Activated T-cell treated with anti-CD3 and anti-CD28 coated beads, Interleukin-2, amount 50 U/mL, for 4 hours (primary cell): ENCODE measurements at regions not wholly inside any gene's neighbourhood (a gene's known extent, or its start where the extent isn't known, plus 50 kb on each side); places are given as distances from the start of the nearest gene placed in this dataset.

ENCODE experiments used
- ATAC-seq, 2 donors: fragments of 200-7000 bp; cut with Tn5 transposase; one replicate each; pipeline ENCODE4 v1.10.0; 2021
- DNase-seq: peaks from one replicate; pipeline ENCODE4 v3.0.0-alpha.2; 2020
- H3K27me3 Mint-ChIP-seq: one replicate; pipeline ENCODE4 v1.8.0; 2021; ENCODE audit warnings: low read depth, mixed read lengths
- H3K36me3 Mint-ChIP-seq: one replicate; pipeline ENCODE4 v1.8.0; 2022; ENCODE audit warnings: mixed read lengths; ENCODE audit not compliant: insufficient read depth
- H3K4me1 Mint-ChIP-seq: one replicate; pipeline ENCODE4 v1.8.0; 2021; ENCODE audit warnings: low read depth, mixed read lengths
- H3K4me3 Mint-ChIP-seq: one replicate; pipeline ENCODE4 v1.8.0; 2021; ENCODE audit warnings: mild to moderate bottlenecking, moderate library complexity, mixed read lengths
- H3K9me3 Mint-ChIP-seq: one replicate; pipeline ENCODE4 v1.8.0; 2021; ENCODE audit warnings: mixed read lengths

- H3K4me3 Mint-ChIP-seq: no peak overlapping the region
- H3K36me3 Mint-ChIP-seq: no peaks in the 10 kb centered on the region
- ATAC-seq (no peak), DNase-seq (no peak)
- no peaks in the 10 kb centered on the region for H3K9me3 Mint-ChIP-seq
- peaks cover 24% of the 10 kb centered on the region for H3K4me1 Mint-ChIP-seq
- no peaks in the 10 kb centered on the region for H3K27me3 Mint-ChIP-seq
Measured at GRCh38 chr12:111094157-111095010, 174.0 kb upstream of the MYL2 start.

- Mint-ChIP-seq H3K4me1 (peaks cover 18% of the 10 kb centered on the region), H3K4me3 (peak overlapping the region; percentile 21), H3K27me3 (no peaks in the 10 kb centered on the region), H3K36me3 (no peaks in the 10 kb centered on the region), H3K9me3 (no peaks in the 10 kb centered on the region)
- peak in 1 of 2 donors; percentile 68 for ATAC-seq
- DNase-seq: peak; percentile 19
Measured at GRCh38 chr12:111093428-111094142, 173.2 kb upstream of the MYL2 start.

DNA sequence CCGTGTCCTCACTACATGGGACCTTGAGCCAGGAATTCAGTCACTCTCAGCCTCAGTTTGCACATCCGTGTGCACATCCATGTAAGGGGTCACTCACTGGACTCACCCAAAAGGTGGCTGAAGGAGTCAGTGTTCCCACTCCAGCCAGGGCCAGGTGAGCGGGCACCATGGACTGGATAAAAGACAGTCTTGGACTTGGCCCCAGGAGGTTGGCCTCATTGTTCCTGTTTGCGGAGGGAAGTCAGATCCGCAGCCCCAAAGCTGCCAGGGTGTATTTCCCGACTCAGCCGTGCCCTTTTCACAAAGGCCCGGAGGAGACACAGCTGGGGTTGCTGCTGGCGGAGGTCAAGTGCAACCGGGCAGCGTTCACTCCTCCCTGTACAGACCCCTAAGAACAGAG is 170.7 kb upstream of the MYL2 start:
- no peak overlapping the region for H3K4me3 Mint-ChIP-seq
- H3K4me1 Mint-ChIP-seq: peaks cover 18% of the 10 kb centered on the region
- H3K36me3 Mint-ChIP-seq: no peaks in the 10 kb centered on the region
- no peaks in the 10 kb centered on the region for H3K27me3 Mint-ChIP-seq
- no peaks in the 10 kb centered on the region for H3K9me3 Mint-ChIP-seq
- DNase-seq (no peak), ATAC-seq (no peak)

- H3K4me1 Mint-ChIP-seq: peaks cover 18% of the 10 kb centered on the region
- no peak for DNase-seq
- H3K4me3 Mint-ChIP-seq: no peak overlapping the region
- no peaks in the 10 kb centered on the region for H3K36me3 Mint-ChIP-seq
- H3K9me3 Mint-ChIP-seq: no peaks in the 10 kb centered on the region
- no peak for ATAC-seq
- H3K27me3 Mint-ChIP-seq: no peaks in the 10 kb centered on the region
Measured at GRCh38 chr12:111089616-111090015, 169.2 kb upstream of the MYL2 start.

GRCh38 chr12:111088409-111088808 is 168.0 kb upstream of the MYL2 start:
- Mint-ChIP-seq H3K27me3 (peaks cover 1% of the 10 kb centered on the region), H3K36me3 (no peaks in the 10 kb centered on the region), H3K9me3 (no peaks in the 10 kb centered on the region), H3K4me1 (peaks cover 11% of the 10 kb centered on the region), H3K4me3 (no peak overlapping the region)
- DNase-seq (no peak), ATAC-seq (no peak)

DNA sequence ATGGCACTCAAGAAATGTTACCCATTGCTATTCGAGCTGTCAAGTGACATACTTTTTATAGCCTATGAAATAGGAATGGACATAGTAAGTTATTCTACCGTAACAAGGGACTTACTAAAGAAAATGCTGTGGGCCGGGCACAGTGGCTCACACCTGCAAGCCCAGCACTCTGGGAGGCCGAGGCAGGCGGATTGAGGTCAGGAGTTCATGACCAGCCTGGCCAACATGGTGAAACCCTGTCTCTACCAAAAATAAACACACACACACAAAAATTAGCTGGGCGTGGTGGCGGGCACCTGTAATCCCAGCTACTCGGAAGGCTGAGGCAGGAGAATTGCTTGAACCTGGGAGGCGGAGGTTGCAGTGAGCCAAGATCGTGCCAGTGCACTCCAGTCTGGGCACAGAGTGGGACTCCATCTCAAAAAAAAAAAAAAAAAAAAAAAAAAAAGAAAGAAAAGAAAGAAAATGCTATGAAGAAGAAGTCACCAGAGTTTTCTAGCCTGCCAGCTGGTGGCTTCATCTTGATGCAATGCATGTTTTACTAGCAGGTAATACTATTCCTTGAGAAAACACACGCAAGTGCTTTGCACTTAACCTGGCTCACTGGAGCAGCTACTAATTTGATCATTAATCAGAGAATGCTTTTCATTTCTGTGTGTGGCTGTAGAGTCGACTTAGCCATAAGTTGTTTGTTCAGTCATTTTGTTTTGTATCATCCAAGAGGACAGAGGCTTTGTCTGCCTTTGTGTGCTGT is 166.7 kb upstream of the MYL2 start:
- H3K27me3 Mint-ChIP-seq: peaks cover 12% of the 10 kb centered on the region
- no peak overlapping the region for H3K4me3 Mint-ChIP-seq
- no peaks in the 10 kb centered on the region for H3K36me3 Mint-ChIP-seq
- H3K4me1 Mint-ChIP-seq: no peaks in the 10 kb centered on the region
- DNase-seq (no peak), ATAC-seq (no peak)
- no peaks in the 10 kb centered on the region for H3K9me3 Mint-ChIP-seq

- peaks cover 16% of the 10 kb centered on the region for H3K27me3 Mint-ChIP-seq
- DNase-seq: no peak
- H3K4me3 Mint-ChIP-seq: no peak overlapping the region
- no peaks in the 10 kb centered on the region for H3K4me1 Mint-ChIP-seq
- ATAC-seq: no peak
- no peaks in the 10 kb centered on the region for H3K9me3 Mint-ChIP-seq
- no peaks in the 10 kb centered on the region for H3K36me3 Mint-ChIP-seq
Measured at GRCh38 chr12:111085096-111085495, 164.7 kb upstream of the MYL2 start.

- Mint-ChIP-seq H3K4me1 (no peaks in the 10 kb centered on the region), H3K9me3 (no peaks in the 10 kb centered on the region), H3K4me3 (no peak overlapping the region), H3K27me3 (peaks cover 17% of the 10 kb centered on the region), H3K36me3 (no peaks in the 10 kb centered on the region)
- DNase-seq (no peak), ATAC-seq (no peak)
Measured at GRCh38 chr12:111084605-111085004, 164.2 kb upstream of the MYL2 start.

- Mint-ChIP-seq H3K4me3 (no peak overlapping the region), H3K4me1 (no peaks in the 10 kb centered on the region), H3K36me3 (no peaks in the 10 kb centered on the region), H3K9me3 (no peaks in the 10 kb centered on the region), H3K27me3 (peaks cover 17% of the 10 kb centered on the region)
- no peak for ATAC-seq
- DNase-seq: no peak
Measured at GRCh38 chr12:111084158-111084557, 163.8 kb upstream of the MYL2 start.

- Mint-ChIP-seq H3K4me1 (no peaks in the 10 kb centered on the region), H3K4me3 (no peak overlapping the region), H3K9me3 (no peaks in the 10 kb centered on the region), H3K27me3 (peaks cover 17% of the 10 kb centered on the region), H3K36me3 (no peaks in the 10 kb centered on the region)
- DNase-seq (no peak), ATAC-seq (no peak)
Measured at GRCh38 chr12:111081600-111081999, 161.2 kb upstream of the MYL2 start.

GRCh38 chr12:111078731-111079130 is 158.4 kb upstream of the MYL2 start:
- ATAC-seq (no peak), DNase-seq (no peak)
- Mint-ChIP-seq H3K36me3 (no peaks in the 10 kb centered on the region), H3K27me3 (peaks cover 21% of the 10 kb centered on the region), H3K4me3 (no peak overlapping the region), H3K4me1 (peaks cover 11% of the 10 kb centered on the region), H3K9me3 (no peaks in the 10 kb centered on the region)

- DNase-seq: no peak
- ATAC-seq: no peak
- Mint-ChIP-seq H3K9me3 (no peaks in the 10 kb centered on the region), H3K36me3 (no peaks in the 10 kb centered on the region), H3K4me3 (no peak overlapping the region), H3K4me1 (peaks cover 15% of the 10 kb centered on the region), H3K27me3 (peaks cover 6% of the 10 kb centered on the region)
Measured at GRCh38 chr12:111076611-111077451, 156.5 kb upstream of the MYL2 start.

DNA sequence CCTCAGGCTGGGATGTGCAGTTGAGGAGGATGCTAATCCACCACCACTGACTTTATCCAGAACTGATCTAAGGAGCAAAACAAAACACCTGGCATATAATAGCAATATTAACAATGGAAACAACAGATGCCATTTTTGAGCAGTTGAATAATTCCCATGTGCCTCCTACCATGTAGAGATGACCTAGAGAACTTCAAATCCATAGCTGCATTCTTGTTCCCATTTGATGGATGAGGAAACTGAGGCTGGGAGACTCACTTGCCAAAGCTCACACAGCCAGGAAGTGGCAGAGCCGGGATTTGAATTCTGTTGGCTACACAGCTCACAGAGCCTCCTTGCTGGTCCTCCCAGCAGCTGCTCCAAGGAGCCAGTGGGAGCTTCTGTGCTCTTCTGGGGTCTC is 155.8 kb upstream of the MYL2 start:
- Mint-ChIP-seq H3K4me3 (no peak overlapping the region), H3K36me3 (no peaks in the 10 kb centered on the region), H3K4me1 (peaks cover 15% of the 10 kb centered on the region), H3K9me3 (no peaks in the 10 kb centered on the region), H3K27me3 (peaks cover 6% of the 10 kb centered on the region)
- ATAC-seq: no peak
- DNase-seq: no peak

- no peak overlapping the region for H3K4me3 Mint-ChIP-seq
- peaks cover 15% of the 10 kb centered on the region for H3K4me1 Mint-ChIP-seq
- DNase-seq: no peak
- no peak for ATAC-seq
- H3K9me3 Mint-ChIP-seq: no peaks in the 10 kb centered on the region
- peaks cover 4% of the 10 kb centered on the region for H3K27me3 Mint-ChIP-seq
- no peaks in the 10 kb centered on the region for H3K36me3 Mint-ChIP-seq
Measured at GRCh38 chr12:111074965-111075364, 154.6 kb upstream of the MYL2 start.
